HepG2 (cell line): ENCODE measurements at regions not wholly inside any gene's neighbourhood (a gene's known extent, or its start where the extent isn't known, plus 50 kb on each side); places are given as distances from the start of the nearest gene placed in this dataset.

Source experiments
- ATAC-seq: fragments of 200-7000 bp; cut with Tn5 transposase; 3 replicates; pipeline ENCODE4 v1.9.1; 2020; ENCODE audit warnings: mild to moderate bottlenecking, moderate library complexity
- BruUV-seq: library from RNA; stranded (reverse); fragments of 400-500 nt; replicated peaks from 2 replicates; lab custom pipeline; 2021; lab: Mats Ljungman, UMichigan
- CTCF ChIA-PET: fragments of 300-600 bp; formaldehyde crosslinking; extraction: SDS; loops from one replicate; lab custom pipeline; 2021; ENCODE audit warnings: low total read pairs, inconsistent platforms, low intra/inter-chr PET ratio; lab: Yijun Ruan, JAX
- POLR2A ChIA-PET: fragments of 350-600 bp; sonication (Branson Sonifier 250); formaldehyde crosslinking; loops from one replicate; lab custom pipeline; 2020; ENCODE audit warnings: antibody characterized with exemption, inconsistent platforms; lab: Yijun Ruan, JAX
- DNase-seq: peaks from one replicate; pipeline ENCODE4 v3.0.0-alpha.2; 2015; ENCODE audit warnings: low spot score
- FAIRE-seq: peaks from 3 replicates; lab custom pipeline; 2011; peaks lifted over from hg19 to GRCh38; lab: Jason Lieb, UNC
- H2AFZ ChIP-seq: one replicate; pipeline ENCODE4 v1.6.1; 2011; ENCODE audit warnings: low read length, inconsistent platforms
- H3K27ac ChIP-seq: fragments of 300-600 bp; 3 replicates; pipeline ENCODE4 v1.8.0; 2011; ENCODE audit warnings: mixed run types, mild to moderate bottlenecking, mixed read lengths, low read length, inconsistent platforms; ENCODE audit not compliant: insufficient read depth; ENCODE audit errors: extremely low read length
- H3K27me3 ChIP-seq, 2 experiments: fragments of 200-600 bp in 1 of 2; 2 replicates in 1 of 2; 3 replicates in 1 of 2; pipeline versions ENCODE4 v1.6.0 to v1.8.0; 2011; ENCODE audit warnings: low read length in 2 of 2, mild to moderate bottlenecking in 2 of 2, moderate library complexity in 2 of 2, inconsistent platforms in 1 of 2; ENCODE audit not compliant: insufficient read depth in 2 of 2, control insufficient read depth in 1 of 2
- H3K36me3 ChIP-seq, 2 experiments: fragments of 200-600 bp in 1 of 2; replicated peaks in 1 of 2; 2 replicates in 1 of 2; 3 replicates in 1 of 2; pipeline versions ENCODE4 v1.5.1 to v1.8.0; 2011; ENCODE audit warnings: low read length in 2 of 2, inconsistent platforms in 1 of 2; ENCODE audit not compliant: insufficient read depth in 2 of 2, control insufficient read depth in 1 of 2
- H3K4me1 ChIP-seq: 2 replicates; pipeline ENCODE4 v1.5.1; 2012; ENCODE audit warnings: low read length, inconsistent platforms; ENCODE audit not compliant: insufficient read depth
- H3K4me2 ChIP-seq: 2 replicates; pipeline ENCODE4 v1.6.0; 2011; ENCODE audit warnings: low read depth, low read length, inconsistent platforms
- H3K4me3 ChIP-seq, 3 experiments: fragments of 200-600 bp in 1 of 3; sonication (generic), shearing (Covaris generic) in 1 of 3; replicated peaks in 1 of 3; 2 replicates each; pipeline ENCODE4 v1.5.1; 2011 to 2016; ENCODE audit warnings: low read length in 3 of 3, inconsistent platforms in 2 of 3, low read depth in 2 of 3, mild to moderate bottlenecking in 2 of 3, control low read depth in 1 of 3, mixed read lengths in 1 of 3; ENCODE audit not compliant: insufficient read depth in 1 of 3
- H3K79me2 ChIP-seq: one replicate; pipeline ENCODE4 v1.6.1; 2011; ENCODE audit warnings: low read length, inconsistent platforms; ENCODE audit not compliant: insufficient read depth
- H3K9ac ChIP-seq: 2 replicates; pipeline ENCODE4 v1.6.0; 2011; ENCODE audit warnings: mild to moderate bottlenecking, low read depth, low read length, inconsistent platforms; ENCODE audit not compliant: insufficient read depth
- H3K9me3 ChIP-seq: 2 replicates; pipeline ENCODE4 v1.5.1; 2012; ENCODE audit warnings: mild to moderate bottlenecking, low read length
- H4K20me1 ChIP-seq: 2 replicates; pipeline ENCODE4 v1.6.0; 2011; ENCODE audit warnings: inconsistent platforms, mild to moderate bottlenecking, low read length, moderate library complexity; ENCODE audit not compliant: insufficient read depth
- CHD4 ChIP-seq: fragments of 200-600 bp; sonication (generic); IDR thresholded peaks from 2 replicates; pipeline ENCODE4 v1.7.0; 2017; ENCODE audit warnings: mild to moderate bottlenecking, low read length, borderline replicate concordance
- HNRNPK ChIP-seq: fragments of 200-400 bp; formaldehyde crosslinking; IDR thresholded peaks from 2 replicates; pipeline ENCODE4 v1.6.1; 2018; ENCODE audit warnings: low read length, low read depth, moderate library complexity, mild to moderate bottlenecking; ENCODE audit not compliant: poor library complexity, severe bottlenecking
- IKZF4 ChIP-seq: sonication (generic); formaldehyde crosslinking; IDR thresholded peaks from 2 replicates; pipeline ENCODE4 v1.5.1; 2020; ENCODE audit warnings: borderline replicate concordance, mild to moderate bottlenecking, low read depth, missing genetic modification reagents; ENCODE audit errors: not compliant biosample characterization
- MYC ChIP-seq: sonication (generic); formaldehyde crosslinking; IDR thresholded peaks from 2 replicates; pipeline ENCODE4 v1.9.0; 2021; ENCODE audit warnings: missing genetic modification reagents, borderline replicate concordance
- RARG ChIP-seq: sonication (generic); formaldehyde crosslinking; IDR thresholded peaks from 2 replicates; pipeline ENCODE4 v1.4.0; 2020; ENCODE audit warnings: low read depth, mild to moderate bottlenecking, missing genetic modification reagents
- RXRB ChIP-seq: IDR thresholded peaks from 2 replicates; pipeline ENCODE4 v1.6.1; 2016; ENCODE audit warnings: borderline replicate concordance, missing genetic modification reagents, missing compliant biosample characterization
- ZMAT3 ChIP-seq: sonication (generic); formaldehyde crosslinking; conservative IDR thresholded peaks from 2 replicates; pipeline ENCODE4 v1.7.0; 2021; ENCODE audit warnings: missing genetic modification reagents
- ZMYM3 ChIP-seq: sonication (generic); formaldehyde crosslinking; IDR thresholded peaks from 2 replicates; pipeline ENCODE4 v1.5.1; 2020; ENCODE audit warnings: mild to moderate bottlenecking, missing genetic modification reagents
- ZNF101 ChIP-seq: sonication (generic); formaldehyde crosslinking; IDR thresholded peaks from 2 replicates; pipeline ENCODE4 v1.4.0; 2020; ENCODE audit warnings: mild to moderate bottlenecking, low read depth, missing genetic modification reagents, borderline replicate concordance
- ZNF335 ChIP-seq: sonication (generic); formaldehyde crosslinking; IDR thresholded peaks from 2 replicates; pipeline ENCODE4 v1.4.0; 2020; ENCODE audit warnings: missing genetic modification reagents
- ZNF549 ChIP-seq: sonication (generic); formaldehyde crosslinking; IDR thresholded peaks from 2 replicates; pipeline ENCODE4 v1.5.0; 2020; ENCODE audit warnings: missing genetic modification reagents
- ZNF552 ChIP-seq: sonication (generic); formaldehyde crosslinking; IDR thresholded peaks from 2 replicates; pipeline ENCODE4 v1.9.0; 2022; ENCODE audit warnings: missing genetic modification reagents, mild to moderate bottlenecking, borderline replicate concordance
- ZNF768 ChIP-seq: sonication (generic); formaldehyde crosslinking; IDR thresholded peaks from 2 replicates; pipeline ENCODE4 v1.4.0; 2020; ENCODE audit warnings: missing genetic modification reagents
- ZNF792 ChIP-seq: IDR thresholded peaks from 2 replicates; pipeline ENCODE4 v1.6.1; 2016
- WGBS: methylation state at CpG from one replicate; pipeline ENCODE4 v1.1.6; 2017; ENCODE audit warnings: low lambda C conversion rate; 5-methylcytosine and 5-hydroxymethylcytosine counted together
- in situ Hi-C: cut with HindIII; loops from 2 replicates; pipeline ENCODE4 v1.10.0; 2017; ENCODE audit warnings: low pct_unique_long_range_greater_than_20kb; ENCODE audit not compliant: extremely low pct_ligation_motif_present
- intact Hi-C: fragments of 100-400 bp; cut with micrococcal nuclease; formaldehyde crosslinking; loops from one replicate; pipeline ENCODE4 v1.10.0; 2022; ENCODE audit not compliant: unreplicated experiment
- TF ChIP-seq, protein P1 (sequence below): sonication (generic); formaldehyde crosslinking; IDR thresholded peaks from 2 replicates; pipeline ENCODE4 v1.5.0; 2020; ENCODE audit warnings: mild to moderate bottlenecking, missing genetic modification reagents
- TF ChIP-seq, protein P2 (sequence below): sonication (generic); formaldehyde crosslinking; IDR thresholded peaks from 2 replicates; pipeline ENCODE4 v1.4.0; 2020; ENCODE audit warnings: missing genetic modification reagents; ENCODE audit errors: not compliant biosample characterization

DNA sequence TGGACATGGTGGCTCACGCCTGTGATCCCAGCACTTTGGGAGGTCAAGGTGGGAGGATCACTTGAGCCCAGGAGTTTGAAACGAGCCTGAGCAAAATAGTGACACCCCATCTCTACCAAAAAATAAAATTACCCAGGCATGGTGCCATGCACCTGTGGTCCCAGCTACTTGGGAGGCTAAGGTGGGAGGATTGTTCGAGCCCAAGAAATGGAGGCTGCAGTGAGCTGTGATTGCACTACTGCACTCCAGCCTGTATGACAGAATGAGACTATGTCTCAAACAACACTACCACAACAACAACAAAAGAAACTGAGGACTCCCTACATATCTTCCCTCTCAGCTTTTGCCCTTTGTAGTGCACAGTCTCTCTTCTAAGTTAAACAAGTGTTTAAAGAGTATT, 53.3 kb upstream of the UPP2 start:
- Histone ChIP-seq H3K9ac (no peak overlapping the region), H3K79me2 (no peaks in the 10 kb centered on the region), H4K20me1 (no peaks in the 10 kb centered on the region), H3K36me3 (no peaks in the 10 kb centered on the region), H3K4me1 (peaks cover 19% of the 10 kb centered on the region), H3K4me2 (no peak overlapping the region), H3K27me3 (peaks cover 0 to 11% of the 10 kb centered on the region in 2 experiments; a peak in 1 of 5 replicates), H3K9me3 (no peaks in the 10 kb centered on the region), H3K4me3 (no peak overlapping the region), H2AFZ (no peak overlapping the region), H3K27ac (no peak overlapping the region)
- FAIRE-seq: no peak
- CTCF ChIA-PET: no interaction called here
- 26% methylated on average over 3 of the region's 3 CpGs for WGBS
- no TSS peak for BruUV-seq
- TF ChIP-seq, protein P1, sequence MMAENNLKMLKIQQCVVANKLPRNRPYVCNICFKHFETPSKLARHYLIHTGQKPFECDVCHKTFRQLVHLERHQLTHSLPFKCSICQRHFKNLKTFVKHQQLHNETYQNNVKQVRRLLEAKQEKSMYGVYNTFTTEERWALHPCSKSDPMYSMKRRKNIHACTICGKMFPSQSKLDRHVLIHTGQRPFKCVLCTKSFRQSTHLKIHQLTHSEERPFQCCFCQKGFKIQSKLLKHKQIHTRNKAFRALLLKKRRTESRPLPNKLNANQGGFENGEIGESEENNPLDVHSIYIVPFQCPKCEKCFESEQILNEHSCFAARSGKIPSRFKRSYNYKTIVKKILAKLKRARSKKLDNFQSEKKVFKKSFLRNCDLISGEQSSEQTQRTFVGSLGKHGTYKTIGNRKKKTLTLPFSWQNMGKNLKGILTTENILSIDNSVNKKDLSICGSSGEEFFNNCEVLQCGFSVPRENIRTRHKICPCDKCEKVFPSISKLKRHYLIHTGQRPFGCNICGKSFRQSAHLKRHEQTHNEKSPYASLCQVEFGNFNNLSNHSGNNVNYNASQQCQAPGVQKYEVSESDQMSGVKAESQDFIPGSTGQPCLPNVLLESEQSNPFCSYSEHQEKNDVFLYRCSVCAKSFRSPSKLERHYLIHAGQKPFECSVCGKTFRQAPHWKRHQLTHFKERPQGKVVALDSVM (CRISPR knock-in tag): peak; percentile 60; the same call in 1 of the 2 replicates
- TF ChIP-seq ZNF768: no peak
- TF ChIP-seq ZMAT3: no peak
- TF ChIP-seq RXRB (CRISPR knock-in tag): no peak
- no peak for TF ChIP-seq MYC (CRISPR knock-in tag)
- no peak for ATAC-seq
- in situ Hi-C loops (loop anchor here (10.0 kb wide), 1 partner anchor 126 kb away; no protein-coding TSS in a partner anchor), intact Hi-C loops (loop anchor here (5.0 kb wide), 2 partner anchors 84 to 704 kb away; no protein-coding TSS in a partner anchor)
- DNase-seq: no peak
- POLR2A ChIA-PET: no interaction called here

DNA sequence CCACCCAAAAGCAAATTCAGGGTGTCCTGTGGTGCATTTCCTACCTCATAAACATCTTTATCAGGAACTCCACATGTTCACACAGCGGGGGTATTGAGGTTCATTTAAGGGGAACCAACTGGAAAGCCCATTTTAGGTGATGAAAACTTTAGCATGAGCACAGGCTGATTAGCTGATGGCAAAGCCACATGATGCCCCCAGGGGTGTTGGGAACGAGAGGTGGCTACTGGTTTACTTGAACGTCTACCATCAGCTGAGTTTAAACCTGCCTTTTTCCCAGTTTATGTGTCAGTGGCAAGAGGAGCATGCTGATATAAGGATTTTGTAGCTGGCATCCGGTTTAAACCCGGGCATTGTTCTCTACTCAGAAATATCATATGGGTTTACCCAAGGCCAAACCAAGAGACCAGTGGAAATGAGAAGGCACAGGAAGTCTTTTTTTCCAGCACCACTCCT, 54.5 kb upstream of the UPP2 start:
- ChIA-PET POLR2A (no interaction called here), CTCF (no interaction called here)
- intact Hi-C loops (loop anchor here (5.0 kb wide), 2 partner anchors 85 to 705 kb away; no protein-coding TSS in a partner anchor), in situ Hi-C loops (loop anchor here (10.0 kb wide), 1 partner anchor 128 kb away; no protein-coding TSS in a partner anchor)
- Histone ChIP-seq H3K9me3 (no peaks in the 10 kb centered on the region), H3K79me2 (no peaks in the 10 kb centered on the region), H2AFZ (no peak overlapping the region), H4K20me1 (no peaks in the 10 kb centered on the region), H3K27ac (no peak overlapping the region), H3K4me3 (no peak overlapping the region), H3K4me1 (peaks cover 19% of the 10 kb centered on the region), H3K27me3 (peaks cover 0 to 16% of the 10 kb centered on the region in 2 experiments; a peak in 2 of 5 replicates), H3K9ac (no peak overlapping the region), H3K4me2 (no peak overlapping the region), H3K36me3 (no peaks in the 10 kb centered on the region)
- no TSS peak for BruUV-seq
- FAIRE-seq (no peak), DNase-seq (no peak), ATAC-seq (no peak)
- TF ChIP-seq, protein P2, sequence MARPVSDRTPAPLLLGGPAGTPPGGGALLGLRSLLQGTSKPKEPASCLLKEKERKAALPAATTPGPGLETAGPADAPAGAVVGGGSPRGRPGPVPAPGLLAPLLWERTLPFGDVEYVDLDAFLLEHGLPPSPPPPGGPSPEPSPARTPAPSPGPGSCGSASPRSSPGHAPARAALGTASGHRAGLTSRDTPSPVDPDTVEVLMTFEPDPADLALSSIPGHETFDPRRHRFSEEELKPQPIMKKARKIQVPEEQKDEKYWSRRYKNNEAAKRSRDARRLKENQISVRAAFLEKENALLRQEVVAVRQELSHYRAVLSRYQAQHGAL (CRISPR knock-in tag): no peak
- no peak for TF ChIP-seq CHD4
- TF ChIP-seq ZNF552 (CRISPR knock-in tag): no peak
- TF ChIP-seq ZNF335: no peak
- no peak for TF ChIP-seq ZMYM3 (CRISPR knock-in tag)
- no peak for TF ChIP-seq RARG
- no peak for TF ChIP-seq ZNF792 (CRISPR knock-in tag)
- no peak for TF ChIP-seq ZNF549 (CRISPR knock-in tag)
- TF ChIP-seq ZNF101 (CRISPR knock-in tag): no peak
- TF ChIP-seq IKZF4 (CRISPR knock-in tag): no peak
- no peak for TF ChIP-seq HNRNPK
- 13% methylated on average over 5 of the region's 5 CpGs for WGBS
